ENCODE measurements at regions not wholly inside any gene's neighbourhood (a gene's known extent, or its start where the extent isn't known, plus 50 kb on each side); places are given as distances from the start of the nearest gene placed in this dataset.

GRCh38 chr4:181479141-181479540, 764.1 kb upstream of the TENM3 start:
- no peak for FAIRE-seq
- no peaks in the 10 kb centered on the region for H3K9me3 ChIP-seq (ENCODE audit: control insufficient read depth in 2 of 3, insufficient read depth in 1 of 3, low read length in 3 of 3)
- H3K4me1 ChIP-seq (ENCODE audit: control insufficient read depth in 2 of 3, insufficient read depth in 2 of 3, low read depth in 1 of 3, low read length in 3 of 3) = no peaks in the 10 kb centered on the region
- no peak overlapping the region for H3K4me3 ChIP-seq (ENCODE audit: low read length in 3 of 3)
- no peak overlapping the region for H3K9ac ChIP-seq (ENCODE audit: low read length in 3 of 3)
- intact Hi-C loops (cut with DNase I) = no loop called here
- no peaks in the 10 kb centered on the region for H3K27me3 ChIP-seq (ENCODE audit: control insufficient read depth, insufficient read depth, low read length)
- H3K36me3 ChIP-seq (ENCODE audit: control insufficient read depth in 2 of 3, insufficient read depth in 3 of 3, low read length in 3 of 3) = no peaks in the 10 kb centered on the region
- TF ChIP-seq CTCF (IDR thresholded peaks at IDR 0.05; ENCODE audit: borderline replicate concordance, extremely low read depth, insufficient read depth) = no peak
- H3K27ac ChIP-seq (ENCODE audit: low read depth in 2 of 2, low read length in 2 of 2) = no peak overlapping the region
- DNase-seq = no peak

- intact Hi-C loops (cut with DNase I) = no loop called here
These were observed 758.8 kb upstream of the TENM3 start for GRCh38 chr4:181484396-181484795.

GRCh38 chr4:181488926-181489325, 754.3 kb upstream of the TENM3 start:
- TF ChIP-seq CTCF (IDR thresholded peaks at IDR 0.05; ENCODE audit: borderline replicate concordance, extremely low read depth, insufficient read depth) = no peak
- intact Hi-C loops (cut with DNase I) = no loop called here
- DNase-seq (no peak), FAIRE-seq (no peak)
- Histone ChIP-seq H3K4me3 (ENCODE audit: low read length in 3 of 3) (no peak overlapping the region), H3K27ac (ENCODE audit: low read depth in 2 of 2, low read length in 2 of 2) (no peak overlapping the region), H3K36me3 (ENCODE audit: control insufficient read depth in 2 of 3, insufficient read depth in 3 of 3, low read length in 3 of 3) (no peaks in the 10 kb centered on the region), H3K27me3 (ENCODE audit: control insufficient read depth, insufficient read depth, low read length) (no peaks in the 10 kb centered on the region), H3K4me1 (ENCODE audit: control insufficient read depth in 2 of 3, insufficient read depth in 2 of 3, low read depth in 1 of 3, low read length in 3 of 3) (no peaks in the 10 kb centered on the region), H3K9ac (ENCODE audit: low read length in 3 of 3) (no peak overlapping the region), H3K9me3 (ENCODE audit: control insufficient read depth in 2 of 3, insufficient read depth in 1 of 3, low read length in 3 of 3) (no peaks in the 10 kb centered on the region)

More at GRCh38 chr4:181484396-181484795, 758.8 kb upstream of the TENM3 start:
- TF ChIP-seq CTCF (IDR thresholded peaks at IDR 0.05; ENCODE audit: borderline replicate concordance, extremely low read depth, insufficient read depth) = no peak
- Histone ChIP-seq H3K27ac (ENCODE audit: low read depth in 2 of 2, low read length in 2 of 2) (no peak overlapping the region), H3K36me3 (ENCODE audit: control insufficient read depth in 2 of 3, insufficient read depth in 3 of 3, low read length in 3 of 3) (no peaks in the 10 kb centered on the region), H3K4me1 (ENCODE audit: control insufficient read depth in 2 of 3, insufficient read depth in 2 of 3, low read depth in 1 of 3, low read length in 3 of 3) (no peaks in the 10 kb centered on the region), H3K9me3 (ENCODE audit: control insufficient read depth in 2 of 3, insufficient read depth in 1 of 3, low read length in 3 of 3) (no peaks in the 10 kb centered on the region), H3K9ac (ENCODE audit: low read length in 3 of 3) (no peak overlapping the region), H3K27me3 (ENCODE audit: control insufficient read depth, insufficient read depth, low read length) (no peaks in the 10 kb centered on the region), H3K4me3 (ENCODE audit: low read length in 3 of 3) (no peak overlapping the region)
- DNase-seq (no peak), FAIRE-seq (no peak)

- no peak overlapping the region for H3K4me3 ChIP-seq (ENCODE audit: low read length in 3 of 3)
- no peak for FAIRE-seq
- no peak for TF ChIP-seq CTCF (IDR thresholded peaks at IDR 0.05; ENCODE audit: borderline replicate concordance, extremely low read depth, insufficient read depth)
- no peak overlapping the region for H3K9ac ChIP-seq (ENCODE audit: low read length in 3 of 3)
- H3K27me3 ChIP-seq (ENCODE audit: control insufficient read depth, insufficient read depth, low read length) = no peaks in the 10 kb centered on the region
- no peaks in the 10 kb centered on the region for H3K4me1 ChIP-seq (ENCODE audit: control insufficient read depth in 2 of 3, insufficient read depth in 2 of 3, low read depth in 1 of 3, low read length in 3 of 3)
- no peaks in the 10 kb centered on the region for H3K36me3 ChIP-seq (ENCODE audit: control insufficient read depth in 2 of 3, insufficient read depth in 3 of 3, low read length in 3 of 3)
- DNase-seq = no peak
- no peaks in the 10 kb centered on the region for H3K9me3 ChIP-seq (ENCODE audit: control insufficient read depth in 2 of 3, insufficient read depth in 1 of 3, low read length in 3 of 3)
- intact Hi-C loops (cut with DNase I) = no loop called here
- no peak overlapping the region for H3K27ac ChIP-seq (ENCODE audit: low read depth in 2 of 2, low read length in 2 of 2)
These were observed 745.1 kb upstream of the TENM3 start for GRCh38 chr4:181498148-181498547.

Measured in kidney (tissue), 13 donors.